GM18909 (cell line): ENCODE measurements at regions not wholly inside any gene's neighbourhood (a gene's known extent, or its start where the extent isn't known, plus 50 kb on each side); places are given as distances from the start of the nearest gene placed in this dataset.
"Not testable (repeated sequence)": the region's sequence is repeated elsewhere in the genome, so short reads cannot be mapped to it uniquely, and the experiment has no call there.

Source experiments
- ATAC-seq: cut with Tn5 transposase; IDR thresholded peaks from one replicate; pipeline ENCODE4 v1.9.1; 2021; ENCODE audit warnings: mild to moderate bottlenecking; ENCODE audit not compliant: unreplicated experiment, poor library complexity

DNA sequence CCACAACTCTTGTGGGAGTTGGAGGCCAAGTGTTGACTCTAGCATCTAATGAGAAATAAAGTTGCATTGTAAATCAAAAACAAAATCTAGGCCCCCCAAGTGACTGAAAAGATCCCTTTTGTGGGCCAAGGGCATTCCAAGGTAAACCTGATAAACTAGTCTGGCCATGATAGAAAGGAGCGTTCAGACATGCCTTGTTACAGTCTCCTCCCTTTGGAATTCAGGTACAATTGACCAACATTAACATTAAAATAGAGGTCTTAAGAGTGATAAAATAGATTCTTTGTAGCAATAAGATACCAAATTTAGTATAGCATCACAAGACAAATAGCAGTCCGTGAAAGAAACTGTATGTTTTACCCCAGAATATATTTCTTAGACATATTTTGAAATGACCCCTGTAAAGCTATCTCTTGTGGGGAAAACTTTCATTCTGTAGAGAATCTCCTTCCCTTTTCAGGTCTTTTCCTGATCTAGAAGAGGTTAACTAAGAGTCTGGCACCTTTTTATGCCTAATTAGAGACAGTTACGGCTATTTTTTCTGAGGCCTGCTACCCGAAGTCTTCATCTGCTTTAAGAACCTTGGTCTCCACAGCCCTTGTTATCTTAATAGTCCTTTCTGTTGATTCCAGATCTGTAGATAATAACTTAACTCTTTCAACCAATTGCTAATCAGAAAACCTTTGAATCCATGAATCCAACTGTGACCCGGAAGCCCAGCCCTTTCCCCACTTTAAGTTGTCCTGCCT is 495.4 kb upstream of the MMS22L start:
- no peak for ATAC-seq

DNA sequence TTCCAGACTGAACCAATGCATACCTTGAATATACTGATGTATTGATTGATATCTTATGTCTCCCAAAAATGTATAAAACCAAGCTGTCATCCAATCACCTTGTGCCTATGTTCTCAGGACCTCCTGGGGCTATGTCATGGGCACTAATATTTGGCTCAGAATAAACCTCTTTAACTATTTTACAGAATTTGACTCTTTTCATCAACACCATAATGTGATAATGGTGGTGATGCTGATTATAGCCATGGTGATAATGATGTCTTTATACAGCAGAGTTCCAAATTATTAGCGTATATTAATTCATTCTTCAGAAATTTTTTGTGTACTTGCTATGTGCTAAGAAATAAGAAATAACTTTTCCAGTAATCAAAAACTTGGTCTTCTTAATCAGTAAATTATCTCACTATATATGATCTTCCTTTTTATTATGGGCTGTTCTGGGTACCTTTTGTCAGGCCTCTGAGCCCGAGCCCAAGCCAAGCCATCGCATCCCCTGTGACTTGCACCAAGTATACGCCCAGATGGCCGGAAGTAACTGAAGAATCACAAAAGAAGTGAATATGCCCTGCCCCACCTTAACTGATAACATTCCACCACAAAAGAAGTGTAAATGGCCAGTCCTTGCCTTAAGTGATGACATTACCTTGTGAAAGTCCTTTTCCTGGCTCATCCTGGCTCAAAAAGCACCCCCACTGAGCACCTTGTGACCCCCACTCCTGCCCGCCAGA is 496.2 kb upstream of the MMS22L start:
- ATAC-seq = not testable (repeated sequence)

DNA sequence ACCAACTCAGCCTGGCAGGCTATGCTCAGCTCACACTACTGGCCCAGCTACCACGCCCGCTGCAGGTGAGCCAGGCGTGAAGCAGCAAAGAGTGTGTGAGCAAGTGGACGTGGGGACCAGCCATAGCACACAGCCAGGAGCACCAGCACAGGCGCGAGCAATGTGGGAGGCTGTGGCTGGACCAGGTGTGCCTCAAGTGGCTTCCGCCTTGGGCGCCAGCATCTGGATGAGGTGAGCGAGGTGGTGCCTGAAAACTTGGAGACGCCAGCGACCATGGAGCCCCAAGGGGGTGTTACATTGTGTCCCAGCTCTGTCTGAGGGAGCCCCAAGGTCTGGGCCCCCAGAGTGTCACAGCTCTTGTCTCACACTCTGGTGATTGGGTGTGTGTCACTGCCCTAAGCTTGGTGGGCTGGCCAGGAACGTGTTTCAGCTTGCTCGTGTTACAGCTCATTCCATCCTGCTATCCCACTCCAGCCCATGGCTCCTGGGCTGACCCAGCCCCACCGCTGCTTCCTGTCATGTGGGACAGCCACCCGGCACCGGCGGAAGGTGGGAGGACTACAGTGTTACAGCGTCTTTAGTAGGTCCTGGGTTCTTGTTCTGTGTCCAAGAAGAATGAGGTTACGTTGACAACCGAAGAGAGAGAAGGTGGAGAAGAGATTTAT is 508.0 kb upstream of the MMS22L start:
- ATAC-seq = no peak

DNA sequence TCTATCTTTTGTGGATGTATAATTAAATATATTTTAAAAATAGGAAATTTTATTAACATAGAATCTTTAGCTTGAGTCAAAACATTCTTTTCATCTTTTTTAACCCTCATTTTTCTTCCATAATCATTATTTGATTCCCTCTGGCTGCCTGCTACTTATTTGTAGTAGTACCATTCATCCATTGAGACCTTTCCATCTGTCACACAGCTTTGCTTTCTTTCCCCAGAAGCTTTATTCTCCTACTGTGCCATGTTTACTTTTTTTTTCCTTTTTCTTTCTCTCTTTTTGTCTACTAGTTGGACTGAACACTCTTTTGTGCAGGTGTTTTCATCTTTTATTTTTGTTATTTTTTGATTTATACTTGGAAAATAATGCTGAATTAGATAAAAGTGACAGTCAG is 522.6 kb upstream of the MMS22L start:
- ATAC-seq = no peak

DNA sequence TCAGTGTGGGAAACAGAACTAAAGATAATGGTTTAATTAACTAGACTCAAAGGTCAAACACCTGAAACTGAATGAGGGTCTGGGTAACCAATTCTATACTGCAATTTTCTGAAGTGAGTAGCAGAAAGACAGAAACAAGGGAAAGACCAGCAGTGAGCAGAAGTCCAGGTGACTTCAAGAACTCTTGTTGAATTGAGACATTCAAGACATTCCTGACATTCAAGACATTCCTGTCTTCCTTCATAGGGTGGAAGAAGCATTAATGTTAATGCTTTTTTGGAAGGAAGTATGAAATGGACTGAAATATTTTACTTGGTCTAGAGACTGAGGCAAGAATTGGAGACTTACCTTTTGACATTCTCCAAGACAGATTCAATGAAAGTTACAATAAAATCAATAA is 529.9 kb upstream of the MMS22L start:
- no peak for ATAC-seq

DNA sequence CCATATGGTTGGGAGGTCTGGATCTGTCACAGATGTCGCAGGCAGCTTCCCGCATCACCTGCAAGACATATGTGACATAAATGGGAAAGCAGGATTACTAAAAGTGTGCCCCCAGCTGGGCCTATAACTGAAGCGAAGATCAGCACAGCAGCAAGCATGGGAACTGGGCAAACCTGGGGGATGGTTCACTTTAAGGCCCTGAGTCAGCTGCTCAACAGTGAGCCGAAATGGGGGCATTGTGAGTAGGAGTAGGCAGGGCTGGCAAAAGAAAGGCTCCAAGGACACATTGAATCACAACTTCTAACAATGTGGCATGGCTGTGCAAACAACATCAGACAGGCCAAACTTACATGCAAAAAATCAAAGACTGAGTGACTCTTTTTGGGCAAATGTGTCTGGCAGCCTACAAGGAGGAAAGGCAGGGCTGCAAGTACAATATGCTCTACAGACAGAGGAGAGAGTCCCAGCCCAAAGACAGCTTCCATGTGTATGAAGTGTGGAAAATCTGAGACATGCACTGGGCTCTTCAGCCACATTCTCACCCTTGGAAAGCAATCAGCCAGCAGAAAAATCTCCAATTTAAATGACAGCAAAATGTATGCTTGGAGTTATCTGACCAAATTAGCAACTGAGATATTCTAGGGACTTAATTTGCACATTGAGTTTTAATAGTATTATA is 531.0 kb upstream of the MMS22L start:
- ATAC-seq = no peak

DNA sequence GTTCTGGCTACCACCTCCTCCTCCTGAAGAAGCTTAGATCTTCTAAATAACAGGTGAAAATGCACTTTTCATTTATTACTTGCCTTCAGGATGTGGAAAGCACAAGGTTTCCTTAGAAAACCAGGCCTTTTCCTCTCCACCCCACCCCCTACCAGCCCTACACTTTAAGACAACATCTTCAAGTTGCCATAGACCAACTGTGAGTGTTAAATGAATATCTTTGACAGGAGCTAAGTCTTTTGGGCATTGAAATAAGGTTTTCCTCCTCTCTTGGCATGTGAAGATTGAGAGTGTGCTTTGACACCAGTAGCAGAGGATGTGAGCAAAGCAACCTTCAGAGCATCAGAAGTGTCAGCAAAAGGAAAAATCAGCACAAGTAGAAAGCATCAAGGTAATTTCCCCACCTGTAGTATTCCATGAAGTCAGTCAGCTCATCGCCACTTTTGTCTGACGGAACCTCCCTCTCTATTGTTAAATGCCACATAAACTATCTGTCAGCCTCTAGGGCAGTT is 532.3 kb upstream of the MMS22L start:
- ATAC-seq = no peak

DNA sequence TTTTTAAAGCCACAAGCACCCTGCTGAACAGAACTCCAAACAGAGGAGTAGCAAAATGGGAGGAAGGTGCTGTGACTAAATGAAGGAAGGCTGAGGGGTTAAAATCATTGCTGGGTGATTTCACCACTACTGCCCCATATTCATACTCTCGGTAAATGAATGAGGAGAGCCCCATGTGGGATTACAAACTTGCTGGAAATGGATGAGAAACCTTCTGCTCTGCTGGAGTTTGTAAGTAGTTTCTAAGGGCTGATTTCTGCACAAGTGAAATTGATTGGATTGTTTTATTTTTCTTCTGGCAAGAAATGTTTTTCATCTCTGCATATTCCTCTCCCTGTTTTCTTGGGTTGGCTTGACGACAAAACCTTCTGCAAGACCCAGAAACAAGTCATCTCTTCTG is 533.5 kb upstream of the MMS22L start:
- ATAC-seq = no peak

DNA sequence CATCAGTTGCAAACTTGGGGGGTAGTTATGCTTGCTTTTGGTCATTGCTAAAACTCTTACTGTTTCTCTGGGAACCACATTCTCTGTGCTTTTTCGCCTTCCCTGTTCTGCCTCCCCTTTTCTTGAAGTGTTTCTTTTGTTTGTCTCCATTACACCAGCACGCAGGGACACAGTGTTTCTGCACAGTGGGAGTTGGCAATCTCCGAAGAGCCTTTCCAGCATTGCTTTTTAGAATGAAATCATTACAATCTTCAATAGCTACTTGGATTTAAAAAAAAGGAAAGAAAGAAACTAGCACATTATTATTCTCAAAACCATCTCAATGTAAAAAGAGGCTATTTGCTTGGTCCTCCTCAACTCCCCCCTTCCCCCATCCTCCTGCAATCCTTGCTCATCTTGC is 536.7 kb upstream of the MMS22L start:
- ATAC-seq = no peak

DNA sequence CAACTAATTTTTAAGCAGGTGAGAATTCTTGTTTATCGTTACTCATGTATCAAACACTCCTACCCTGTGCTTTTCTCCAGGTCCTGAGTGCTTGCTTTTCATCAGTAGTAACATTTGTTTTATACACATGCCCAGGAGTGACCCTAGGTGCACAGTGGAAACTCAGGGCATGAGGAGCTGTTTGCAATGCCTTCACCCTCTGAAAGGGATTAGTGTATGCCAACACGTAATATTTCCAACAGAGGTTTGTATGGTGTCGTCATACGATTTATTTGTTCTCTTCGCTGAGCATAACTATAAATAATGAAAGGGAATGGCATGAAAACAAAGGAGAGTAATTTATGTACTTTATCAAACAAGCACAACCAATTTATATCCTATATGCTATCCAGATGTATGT is 537.4 kb upstream of the MMS22L start:
- no peak for ATAC-seq

DNA sequence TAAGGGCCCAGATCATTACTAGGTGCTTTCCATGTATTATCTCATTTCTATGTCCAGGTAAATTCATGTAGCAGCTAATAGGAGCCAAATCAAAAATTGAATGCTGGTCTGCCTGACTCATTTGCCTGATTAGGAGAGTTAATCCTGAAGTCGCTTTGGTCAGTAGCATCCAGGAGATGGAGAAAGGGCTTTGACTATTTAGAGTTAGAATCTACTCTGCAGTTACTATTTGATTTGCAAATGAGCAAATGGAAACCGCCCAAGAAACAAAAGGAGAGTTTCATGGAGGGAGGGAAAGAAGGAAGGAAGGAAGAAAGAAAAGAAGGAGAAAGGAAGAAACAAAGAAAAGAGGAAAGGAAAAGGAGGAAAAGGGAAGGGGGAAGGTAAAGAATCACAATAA is 539.6 kb upstream of the MMS22L start:
- ATAC-seq = no peak

DNA sequence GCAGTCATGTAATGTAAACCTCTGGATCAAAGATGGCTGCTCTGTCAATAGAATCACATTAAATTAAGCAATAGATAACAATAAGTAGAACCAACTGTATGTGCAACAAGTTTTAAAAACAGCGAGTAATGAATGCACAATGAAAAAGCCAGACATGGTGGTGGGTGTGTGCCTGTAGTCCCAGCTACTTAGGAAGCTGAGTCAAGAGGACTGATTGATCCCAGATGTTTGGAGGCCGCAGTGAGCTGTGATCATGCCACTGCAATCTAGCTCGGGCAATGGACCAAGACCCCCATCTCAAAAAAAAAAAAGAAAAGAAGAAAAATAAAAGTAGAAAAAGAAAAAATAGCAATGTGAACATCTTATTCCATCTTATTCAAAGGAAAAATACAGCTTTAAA is 558.7 kb upstream of the MMS22L start:
- no peak for ATAC-seq

DNA sequence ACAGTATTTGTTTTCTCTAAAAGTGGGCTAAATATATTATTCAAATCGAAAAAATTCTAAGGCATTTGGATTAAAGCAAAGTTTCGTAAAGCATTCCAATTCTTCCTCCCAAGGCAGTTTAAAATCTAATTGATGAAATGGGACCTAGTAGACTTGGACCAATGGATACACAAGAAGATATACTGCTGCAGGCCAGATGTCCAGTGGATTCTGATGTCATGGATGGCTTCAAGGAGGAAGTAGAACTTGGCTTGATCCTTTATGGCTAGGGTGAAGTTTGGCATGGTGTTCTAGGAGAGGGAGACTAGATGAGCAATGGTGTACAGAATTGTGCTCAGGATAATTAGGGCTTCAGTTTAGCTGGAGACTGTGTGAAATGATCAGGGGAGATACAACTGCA is 559.5 kb upstream of the MMS22L start:
- no peak for ATAC-seq

DNA sequence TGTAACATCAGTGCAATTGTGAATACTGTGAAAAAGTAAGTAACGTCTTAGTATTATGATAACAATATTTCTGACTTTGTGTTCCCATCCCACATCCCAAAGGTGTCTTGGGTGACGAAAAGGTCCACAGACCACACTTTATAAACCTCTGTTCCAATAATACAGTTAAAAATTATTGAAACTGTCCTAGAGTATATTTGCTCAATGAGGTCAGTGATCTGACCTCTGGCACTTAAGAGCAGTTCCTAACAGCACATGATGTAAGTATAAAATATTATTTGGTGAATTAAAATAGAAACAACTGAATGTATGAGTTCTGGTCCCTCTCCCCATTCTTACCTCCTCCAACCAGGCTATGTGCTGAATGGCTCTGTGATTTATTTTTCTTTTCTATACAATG is 566.4 kb upstream of the MMS22L start:
- ATAC-seq = no peak

DNA sequence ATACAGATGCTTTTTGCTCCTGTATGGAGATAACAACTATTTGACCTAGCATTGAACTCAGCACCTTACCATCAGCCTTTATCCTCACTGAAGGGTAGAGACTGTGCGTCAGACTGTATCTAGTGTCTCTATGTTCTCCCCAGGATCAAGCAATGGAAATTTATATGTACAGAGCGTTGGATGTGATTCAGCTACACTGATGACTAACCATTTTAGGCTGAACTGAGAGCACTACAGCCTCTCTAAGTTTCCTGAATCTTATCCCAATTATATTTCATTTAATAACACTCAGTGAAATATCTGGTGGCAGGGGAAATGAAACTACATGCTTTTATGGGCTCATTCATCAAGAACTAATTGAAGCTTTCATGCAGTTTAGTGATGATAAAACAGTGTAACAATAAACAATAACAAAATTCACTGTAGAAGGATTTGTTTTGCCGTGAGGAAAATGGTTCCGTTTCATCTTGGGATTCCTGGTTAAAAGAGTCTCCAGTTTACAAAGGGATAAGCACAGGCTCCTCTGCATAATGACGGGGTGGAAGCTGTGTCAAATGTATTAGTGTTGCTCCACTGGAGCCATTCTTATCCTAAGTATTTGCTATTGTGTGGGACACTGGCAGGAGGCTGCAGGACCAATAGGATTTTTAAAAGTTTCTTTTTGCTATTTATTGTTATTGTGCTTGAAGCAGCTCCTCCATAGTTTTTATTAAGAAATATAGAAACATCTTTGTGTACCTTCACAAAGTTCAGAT is 567.6 kb upstream of the MMS22L start:
- no peak for ATAC-seq

DNA sequence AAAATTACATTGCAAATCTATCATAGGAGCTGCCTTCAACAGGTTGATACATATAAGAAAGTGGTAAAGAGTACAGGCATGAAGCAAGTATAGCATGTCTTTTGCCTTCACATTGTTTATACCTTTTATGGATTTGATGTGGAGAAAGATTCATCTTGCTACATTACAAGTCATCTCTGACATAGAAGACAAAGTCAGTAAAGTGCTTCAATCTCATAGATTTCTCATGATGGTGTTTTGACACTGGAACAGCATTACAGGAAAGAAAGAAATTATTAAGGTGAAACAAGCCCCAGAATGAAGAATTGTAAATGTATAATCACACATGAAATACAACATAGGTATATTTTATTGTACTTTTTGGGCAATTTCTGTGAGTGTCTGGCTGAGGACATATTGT is 580.7 kb upstream of the MMS22L start:
- no peak for ATAC-seq

DNA sequence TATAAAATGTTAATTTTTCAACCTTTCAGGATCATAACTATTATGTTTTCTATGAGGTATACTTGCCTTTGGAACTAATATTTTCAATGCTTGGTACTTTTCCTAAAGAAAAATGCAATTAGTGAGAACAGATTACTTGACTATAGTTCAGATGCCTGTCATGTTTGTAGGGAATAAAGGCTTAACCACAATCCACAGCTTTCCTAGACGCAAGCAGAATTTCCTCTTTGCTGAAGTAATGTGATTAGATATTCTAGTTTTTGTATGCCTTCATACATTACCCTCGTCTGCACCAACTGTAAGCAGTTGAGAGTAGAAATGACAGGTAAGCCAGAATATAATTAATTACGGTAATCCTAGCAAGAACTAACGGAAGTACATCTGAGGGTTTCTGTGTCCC is 581.4 kb upstream of the MMS22L start:
- ATAC-seq = no peak

DNA sequence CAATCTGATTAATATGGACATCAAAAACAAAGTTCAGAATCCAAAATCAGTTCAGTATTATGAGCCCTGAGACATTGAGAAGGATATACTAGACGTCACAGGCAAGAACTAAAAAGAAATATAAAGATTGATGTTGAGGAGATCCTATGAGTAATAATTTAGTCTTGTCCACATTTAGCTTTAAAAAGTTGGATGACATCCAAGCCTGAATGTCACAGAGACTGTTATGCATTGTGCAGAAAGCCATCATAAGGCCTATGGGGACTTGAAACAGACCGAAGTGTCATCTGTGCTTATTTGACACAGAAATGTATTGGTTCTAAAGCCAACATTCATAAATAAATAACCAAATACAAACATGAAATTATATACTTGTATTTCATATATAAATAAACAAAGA is 581.8 kb upstream of the MMS22L start:
- ATAC-seq = no peak

DNA sequence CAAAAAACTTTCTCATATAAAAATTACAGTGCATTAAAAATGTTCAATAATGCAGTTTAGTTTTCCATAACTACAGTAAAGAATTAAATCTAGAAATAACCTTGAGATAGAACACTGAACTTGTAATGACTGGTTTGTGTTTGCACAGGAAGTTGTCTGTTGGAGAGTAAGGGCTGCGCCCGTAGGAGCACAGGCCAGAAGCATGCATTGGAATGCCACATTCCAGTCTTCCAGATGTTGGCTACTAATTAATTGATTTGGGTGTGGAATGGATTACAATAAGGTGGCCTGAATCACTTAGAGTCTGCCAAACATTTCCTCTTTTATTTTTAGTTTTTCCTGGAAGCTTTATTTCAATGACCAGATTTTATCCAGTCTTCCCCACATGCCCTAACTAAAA is 582.6 kb upstream of the MMS22L start:
- ATAC-seq = no peak

DNA sequence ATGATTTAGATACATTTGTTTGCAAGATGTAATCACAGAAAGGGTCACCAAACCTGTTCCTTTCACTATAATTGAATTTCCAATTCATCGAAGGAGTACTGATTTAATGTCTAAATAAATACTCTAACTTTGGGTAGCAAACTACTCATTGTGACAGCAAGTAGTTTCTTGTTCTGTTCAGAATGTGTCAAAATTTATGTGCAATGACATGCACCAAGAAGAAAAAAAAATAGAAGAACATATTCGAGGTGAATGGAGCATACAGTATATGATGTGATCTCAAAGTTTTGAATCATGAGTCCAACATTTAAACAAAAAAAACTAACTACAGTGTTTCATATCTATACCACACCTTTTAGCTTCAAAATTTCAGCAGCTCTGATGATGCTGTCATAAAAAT is 583.6 kb upstream of the MMS22L start:
- no peak for ATAC-seq
